Sciatic nerve (tissue), 2 donors: ENCODE measurements at regions not wholly inside any gene's neighbourhood (a gene's known extent, or its start where the extent isn't known, plus 50 kb on each side); places are given as distances from the start of the nearest gene placed in this dataset.

Experiments
- ATAC-seq: fragments of 200-7000 bp; cut with Tn5 transposase; one replicate; pipeline ENCODE4 v1.9.1; 2020; ENCODE audit warnings: mild to moderate bottlenecking, moderate library complexity
- DNase-seq: peaks from one replicate; pipeline ENCODE4 v3.0.0-alpha.2; 2020; ENCODE audit warnings: low spot score
- intact Hi-C: fragments of 100-400 bp; cut with DNase I; formaldehyde crosslinking; loops from one replicate; pipeline ENCODE4 v1.14.2; 2022
- donor health status: DM: no; HTN: no; CAD: no.
- donor health status: DM: no; HTN: no; CAD: no.

- intact Hi-C loops: no loop called here
- no peak for DNase-seq
- ATAC-seq: peak; percentile 27
Observed at GRCh38 chr5:82414041-82414388, 135.9 kb upstream of the RPS23 start.

GRCh38 chr5:82413302-82414040 is 135.3 kb upstream of the RPS23 start:
- intact Hi-C loops: no loop called here
- peak; percentile 82 for ATAC-seq
- no peak for DNase-seq

- DNase-seq (no peak), ATAC-seq (no peak)
- intact Hi-C loops: no loop called here
Observed at GRCh38 chr5:82408033-82408432, 129.9 kb upstream of the RPS23 start.

GRCh38 chr5:82406205-82406773 is 128.1 kb upstream of the RPS23 start:
- intact Hi-C loops: no loop called here
- DNase-seq (no peak), ATAC-seq (peak; percentile 82)

- intact Hi-C loops: no loop called here
- ATAC-seq (no peak), DNase-seq (no peak)
Observed at GRCh38 chr5:82405618-82406204, 127.6 kb upstream of the RPS23 start.

- ATAC-seq (no peak), DNase-seq (no peak)
- intact Hi-C loops: no loop called here
Observed at GRCh38 chr5:82405161-82405560, 127.0 kb upstream of the RPS23 start.

- intact Hi-C loops: no loop called here
- ATAC-seq: no peak
- no peak for DNase-seq
Observed at GRCh38 chr5:82404382-82404945, 126.3 kb upstream of the RPS23 start.

GRCh38 chr5:82403724-82404123 is 125.6 kb upstream of the RPS23 start:
- intact Hi-C loops: no loop called here
- no peak for DNase-seq
- no peak for ATAC-seq

GRCh38 chr5:82403026-82403425 is 124.9 kb upstream of the RPS23 start:
- intact Hi-C loops: no loop called here
- DNase-seq (no peak), ATAC-seq (no peak)

- intact Hi-C loops: no loop called here
- ATAC-seq: no peak
- DNase-seq: no peak
Observed at GRCh38 chr5:82399111-82399510, 121.0 kb upstream of the RPS23 start.

GRCh38 chr5:82397741-82398320 is 119.7 kb upstream of the RPS23 start:
- intact Hi-C loops: no loop called here
- DNase-seq: no peak
- ATAC-seq: no peak

GRCh38 chr5:82396871-82397514 is 118.8 kb upstream of the RPS23 start:
- ATAC-seq (peak; percentile 99), DNase-seq (peak; percentile 86)
- intact Hi-C loops: no loop called here

GRCh38 chr5:82396396-82396795 is 118.2 kb upstream of the RPS23 start:
- DNase-seq (no peak), ATAC-seq (no peak)
- intact Hi-C loops: no loop called here

- DNase-seq: no peak
- ATAC-seq: no peak
- intact Hi-C loops: no loop called here
Observed at GRCh38 chr5:82393951-82394350, 115.8 kb upstream of the RPS23 start.

- intact Hi-C loops: no loop called here
- ATAC-seq: no peak
- no peak for DNase-seq
Observed at GRCh38 chr5:82390088-82390487, 111.9 kb upstream of the RPS23 start.

- no peak for DNase-seq
- intact Hi-C loops: no loop called here
- ATAC-seq: no peak
Observed at GRCh38 chr5:82389347-82389746, 111.2 kb upstream of the RPS23 start.

GRCh38 chr5:82388181-82388580 is 110.0 kb upstream of the RPS23 start:
- intact Hi-C loops: no loop called here
- peak; percentile 9 for ATAC-seq
- no peak for DNase-seq

GRCh38 chr5:82387819-82388166 is 109.6 kb upstream of the RPS23 start:
- no peak for DNase-seq
- intact Hi-C loops: no loop called here
- ATAC-seq: no peak

GRCh38 chr5:82387001-82387818 is 109.1 kb upstream of the RPS23 start:
- intact Hi-C loops: no loop called here
- ATAC-seq (no peak), DNase-seq (no peak)
